Fibroblast of villous mesenchyme (primary cell): ENCODE measurements at regions not wholly inside any gene's neighbourhood (a gene's known extent, or its start where the extent isn't known, plus 50 kb on each side); places are given as distances from the start of the nearest gene placed in this dataset.

Experiments used
- DNase-seq: peaks from one replicate; pipeline ENCODE4 v3.0.0-alpha.2; 2010; ENCODE audit warnings: low read depth
- H3K4me3 ChIP-seq: 2 replicates; pipeline ENCODE4 v1.5.1; 2011; ENCODE audit warnings: low read depth, mild to moderate bottlenecking, low read length
- CTCF ChIP-seq: IDR thresholded peaks from 2 replicates; pipeline ENCODE4 v1.5.1; 2012; ENCODE audit warnings: low read depth, mild to moderate bottlenecking, low read length; ENCODE audit not compliant: insufficient read depth

- no peak overlapping the region for H3K4me3 ChIP-seq
- no peak for DNase-seq
- no peak for TF ChIP-seq CTCF
These were observed 2160.4 kb downstream of the MAT2B start for GRCh38 chr5:165665735-165666400.

GRCh38 chr5:165673499-165673898 lies 2168.1 kb downstream of the MAT2B start:
- TF ChIP-seq CTCF: no peak

GRCh38 chr5:165695796-165696195 lies 2190.4 kb downstream of the MAT2B start:
- no peak for DNase-seq
- TF ChIP-seq CTCF: no peak
- H3K4me3 ChIP-seq: no peak overlapping the region

More at GRCh38 chr5:165673499-165673898, 2168.1 kb downstream of the MAT2B start:
- no peak for DNase-seq
- H3K4me3 ChIP-seq: no peak overlapping the region

- H3K4me3 ChIP-seq: no peak overlapping the region
- DNase-seq: no peak
- TF ChIP-seq CTCF: no peak
These were observed 2200.5 kb downstream of the MAT2B start for GRCh38 chr5:165705960-165706359.

GRCh38 chr5:165712011-165712410 lies 2206.6 kb downstream of the MAT2B start:
- no peak overlapping the region for H3K4me3 ChIP-seq
- no peak for DNase-seq
- TF ChIP-seq CTCF: no peak

- no peak for DNase-seq
- no peak overlapping the region for H3K4me3 ChIP-seq
- no peak for TF ChIP-seq CTCF
These were observed 2209.2 kb downstream of the MAT2B start for GRCh38 chr5:165714598-165714997.

- no peak for TF ChIP-seq CTCF
- no peak overlapping the region for H3K4me3 ChIP-seq
- no peak for DNase-seq
These were observed 2215.5 kb downstream of the MAT2B start for GRCh38 chr5:165720901-165721300.
